Liver (tissue), 8 donors: ENCODE measurements at regions not wholly inside any gene's neighbourhood (a gene's known extent, or its start where the extent isn't known, plus 50 kb on each side); places are given as distances from the start of the nearest gene placed in this dataset.

Source experiments
- DNase-seq: peaks from one replicate; pipeline ENCODE4 v3.0.0-alpha.2; 2017; ENCODE audit warnings: low spot score
- H3K27ac ChIP-seq, 2 donors: one replicate each; pipeline ENCODE4 v1.7.0; 2013; ENCODE audit warnings: inconsistent platforms in 2 of 2, low read length in 2 of 2, control low read depth in 1 of 2, low read depth in 1 of 2, mild to moderate bottlenecking in 1 of 2
- H3K27me3 ChIP-seq, 4 donors: one replicate each; pipeline versions ENCODE4 v1.6.1 to v1.7.0; 2013; ENCODE audit warnings: low read length in 3 of 4, inconsistent platforms in 1 of 4, mild to moderate bottlenecking in 1 of 4, moderate library complexity in 1 of 4; ENCODE audit not compliant: control insufficient read depth in 4 of 4, insufficient read depth in 4 of 4
- H3K36me3 ChIP-seq, 4 donors: one replicate each; pipeline versions ENCODE4 v1.6.1 to v1.7.0; 2013; ENCODE audit warnings: low read length in 3 of 4, mild to moderate bottlenecking in 3 of 4, low read depth in 1 of 4, moderate library complexity in 1 of 4; ENCODE audit not compliant: control insufficient read depth in 4 of 4, insufficient read depth in 3 of 4
- H3K4me1 ChIP-seq, 4 donors: one replicate each; pipeline versions ENCODE4 v1.6.1 to v1.7.0; 2013; ENCODE audit warnings: low read length in 3 of 4, mild to moderate bottlenecking in 3 of 4, moderate library complexity in 1 of 4; ENCODE audit not compliant: control insufficient read depth in 4 of 4, insufficient read depth in 4 of 4
- H3K4me3 ChIP-seq, 3 donors: one replicate each; pipeline versions ENCODE4 v1.6.1 to v1.7.0; 2013; ENCODE audit warnings: low read length in 3 of 3, control low read depth in 1 of 3, low read depth in 1 of 3, mild to moderate bottlenecking in 1 of 3
- H3K9ac ChIP-seq, 2 donors: one replicate each; pipeline ENCODE4 v1.7.0; 2013; ENCODE audit warnings: low read length in 2 of 2, mild to moderate bottlenecking in 2 of 2, moderate library complexity in 2 of 2, control low read depth in 1 of 2, low read depth in 1 of 2
- H3K9me3 ChIP-seq, 4 donors: one replicate each; pipeline versions ENCODE4 v1.6.1 to v1.7.0; 2013; ENCODE audit warnings: low read length in 3 of 4; ENCODE audit not compliant: control insufficient read depth in 4 of 4
- ATF3 ChIP-seq: IDR thresholded peaks from 2 replicates; pipeline ENCODE4 v1.6.1; 2016; ENCODE audit warnings: antibody characterized with exemption
- EGR1 ChIP-seq, 2 donors: IDR thresholded peaks; 2 replicates each; pipeline ENCODE4 v1.6.1; 2016 to 2018; ENCODE audit warnings: antibody characterized with exemption in 2 of 2, low read depth in 2 of 2
- FOXA1 ChIP-seq: IDR thresholded peaks from 2 replicates; pipeline ENCODE4 v1.6.1; 2016; ENCODE audit warnings: antibody characterized with exemption
- FOXA2 ChIP-seq: IDR thresholded peaks from 2 replicates; pipeline ENCODE4 v1.6.1; 2016; ENCODE audit warnings: antibody characterized with exemption
- GABPA ChIP-seq, 2 donors: IDR thresholded peaks in 1 of 2; conservative IDR thresholded peaks in 1 of 2; 2 replicates each; pipeline ENCODE4 v1.6.1; 2016; ENCODE audit warnings: antibody characterized with exemption in 2 of 2, mild to moderate bottlenecking in 1 of 2, moderate library complexity in 1 of 2
- HNF4A ChIP-seq, 2 donors: conservative IDR thresholded peaks; 2 replicates each; pipeline ENCODE4 v1.6.1; 2016; ENCODE audit warnings: antibody characterized with exemption in 2 of 2, mild to moderate bottlenecking in 2 of 2
- HNF4G ChIP-seq: IDR thresholded peaks from 2 replicates; pipeline ENCODE4 v1.6.1; 2016; ENCODE audit warnings: antibody characterized with exemption
- JUND ChIP-seq, 2 donors: IDR thresholded peaks; 2 replicates each; pipeline ENCODE4 v1.6.1; 2016; ENCODE audit warnings: antibody characterized with exemption in 2 of 2
- NR2F2 ChIP-seq: IDR thresholded peaks from 2 replicates; pipeline ENCODE4 v1.6.1; 2016; ENCODE audit warnings: antibody characterized with exemption
- RAD21 ChIP-seq, 2 donors: IDR thresholded peaks; 2 replicates each; pipeline ENCODE4 v1.6.1; 2016; ENCODE audit warnings: antibody characterized with exemption in 2 of 2, mild to moderate bottlenecking in 2 of 2
- REST ChIP-seq: IDR thresholded peaks from 2 replicates; pipeline ENCODE4 v1.6.1; 2016; ENCODE audit warnings: antibody characterized with exemption, mild to moderate bottlenecking
- RXRA ChIP-seq, 2 donors: IDR thresholded peaks; 2 replicates each; pipeline ENCODE4 v1.6.1; 2017 to 2018; ENCODE audit warnings: antibody characterized with exemption in 2 of 2, mild to moderate bottlenecking in 1 of 2
- SP1 ChIP-seq: IDR thresholded peaks from 2 replicates; pipeline ENCODE4 v1.6.1; 2018; ENCODE audit warnings: antibody characterized with exemption, mild to moderate bottlenecking
- TAF1 ChIP-seq: conservative IDR thresholded peaks from 2 replicates; pipeline ENCODE4 v1.6.1; 2016; ENCODE audit warnings: antibody characterized with exemption, mild to moderate bottlenecking
- YY1 ChIP-seq: IDR thresholded peaks from 2 replicates; pipeline ENCODE4 v1.6.1; 2016; ENCODE audit warnings: antibody characterized with exemption, mild to moderate bottlenecking
- ZBTB33 ChIP-seq: IDR thresholded peaks from 2 replicates; pipeline ENCODE4 v1.6.1; 2016; ENCODE audit warnings: antibody characterized with exemption
- WGBS: extraction: QIAGEN DNeasy Blood & Tissue Kit; methylation state at CpG from one replicate; pipeline ENCODE4 v1.1.7; 2013; 5-methylcytosine and 5-hydroxymethylcytosine counted together
- TF ChIP-seq, protein P1 (sequence below): fragments of 150-350 bp; IDR thresholded peaks from 2 replicates; pipeline ENCODE4 v1.5.1; 2017; ENCODE audit warnings: improper control_type of control experiment, low read depth, low read length; ENCODE audit not compliant: missing input control
- TF ChIP-seq, protein P2 (sequence below): IDR thresholded peaks from 2 replicates; pipeline ENCODE4 v1.6.1; 2016; ENCODE audit warnings: antibody characterized with exemption
- donor health status: healthy.
- donor health status: healthy.
- donor health status: healthy.
- donor health status: healthy.
- donor health status: healthy.

GRCh38 chr2:145750144-145750543 lies 1230.2 kb upstream of the ZEB2 start:
- TF ChIP-seq, protein P1, sequence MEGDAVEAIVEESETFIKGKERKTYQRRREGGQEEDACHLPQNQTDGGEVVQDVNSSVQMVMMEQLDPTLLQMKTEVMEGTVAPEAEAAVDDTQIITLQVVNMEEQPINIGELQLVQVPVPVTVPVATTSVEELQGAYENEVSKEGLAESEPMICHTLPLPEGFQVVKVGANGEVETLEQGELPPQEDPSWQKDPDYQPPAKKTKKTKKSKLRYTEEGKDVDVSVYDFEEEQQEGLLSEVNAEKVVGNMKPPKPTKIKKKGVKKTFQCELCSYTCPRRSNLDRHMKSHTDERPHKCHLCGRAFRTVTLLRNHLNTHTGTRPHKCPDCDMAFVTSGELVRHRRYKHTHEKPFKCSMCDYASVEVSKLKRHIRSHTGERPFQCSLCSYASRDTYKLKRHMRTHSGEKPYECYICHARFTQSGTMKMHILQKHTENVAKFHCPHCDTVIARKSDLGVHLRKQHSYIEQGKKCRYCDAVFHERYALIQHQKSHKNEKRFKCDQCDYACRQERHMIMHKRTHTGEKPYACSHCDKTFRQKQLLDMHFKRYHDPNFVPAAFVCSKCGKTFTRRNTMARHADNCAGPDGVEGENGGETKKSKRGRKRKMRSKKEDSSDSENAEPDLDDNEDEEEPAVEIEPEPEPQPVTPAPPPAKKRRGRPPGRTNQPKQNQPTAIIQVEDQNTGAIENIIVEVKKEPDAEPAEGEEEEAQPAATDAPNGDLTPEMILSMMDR: no peak
- TF ChIP-seq YY1 (no peak), RAD21 (IDR thresholded peaks at IDR 0.05) (no peak), NR2F2 (no peak), SP1 (no peak), TAF1 (no peak), FOXA1 (no peak), EGR1 (IDR thresholded peaks at IDR 0.05; ENCODE audit: low read depth in 2 of 2) (no peak), RXRA (IDR thresholded peaks at IDR 0.05) (no peak), REST (no peak), HNF4A (conservative IDR thresholded peaks at IDR 0.05) (no peak), HNF4G (no peak), JUND (IDR thresholded peaks at IDR 0.05) (no peak), FOXA2 (no peak), ZBTB33 (no peak), ATF3 (no peak), GABPA (IDR thresholded peaks at IDR 0.05 in 1 of 2, conservative IDR thresholded peaks at IDR 0.05 in 1 of 2) (no peak)
- TF ChIP-seq, protein P2, sequence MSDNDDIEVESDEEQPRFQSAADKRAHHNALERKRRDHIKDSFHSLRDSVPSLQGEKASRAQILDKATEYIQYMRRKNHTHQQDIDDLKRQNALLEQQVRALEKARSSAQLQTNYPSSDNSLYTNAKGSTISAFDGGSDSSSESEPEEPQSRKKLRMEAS: no peak
- Histone ChIP-seq H3K9ac (no peak overlapping the region), H3K4me1 (peaks cover 0 to 3% (median 1%) of the 10 kb centered on the region in 4 donors), H3K27ac (no peak overlapping the region), H3K9me3 (no peaks in the 10 kb centered on the region), H3K36me3 (no peaks in the 10 kb centered on the region), H3K27me3 (no peaks in the 10 kb centered on the region), H3K4me3 (no peak overlapping the region)
- no peak for DNase-seq
- WGBS: 64% methylated on average over 2 of the region's 2 CpGs
